ENCODE measurements at regions not wholly inside any gene's neighbourhood (a gene's known extent, or its start where the extent isn't known, plus 50 kb on each side); places are given as distances from the start of the nearest gene placed in this dataset.

- ChIA-PET CTCF (no interaction called here), POLR2A (no interaction called here), SMC1A (ENCODE audit: uncharacterized antibody, unreplicated experiment) (no interaction called here), RAD21 (ENCODE audit: unreplicated experiment) (no interaction called here)
- H3K4me3 ChIP-seq = no peak overlapping the region
- no peaks in the 10 kb centered on the region for H4K20me1 ChIP-seq (ENCODE audit: control insufficient read depth, insufficient read depth)
- DNase-seq (ENCODE audit: low read depth, low spot score) (no peak), ATAC-seq (no peak), FAIRE-seq (no peak)
- no peak overlapping the region for H3K27ac ChIP-seq (ENCODE audit: control insufficient read depth, insufficient read depth)
- 56% methylated on average over 3 of the region's 3 CpGs for WGBS (ENCODE audit: insufficient coverage, insufficient replicate concordance, low lambda C conversion rate, missing lambda C conversion rate)
- H3K36me3 ChIP-seq (ENCODE audit: control insufficient read depth in 2 of 2, insufficient read depth in 2 of 2, low read length in 1 of 2) = no peaks in the 10 kb centered on the region
- BruUV-seq (replicated peaks) = no TSS peak
- H3K79me2 ChIP-seq (ENCODE audit: control insufficient read depth, insufficient read depth, low read length) = no peaks in the 10 kb centered on the region
- no peak overlapping the region for H3K4me2 ChIP-seq (ENCODE audit: control insufficient read depth, insufficient read depth)
- no peaks in the 10 kb centered on the region for H3K4me1 ChIP-seq (ENCODE audit: control insufficient read depth, insufficient read depth, low read length)
- no peak overlapping the region for H2AFZ ChIP-seq (ENCODE audit: control insufficient read depth, low read depth, low read length)
- H3K9ac ChIP-seq (ENCODE audit: control insufficient read depth, insufficient read depth, low read length) = no peak overlapping the region
- intact Hi-C loops (cut with micrococcal nuclease; ENCODE audit: unreplicated experiment) (no loop called here), in situ Hi-C loops (cut with MboI) (no loop called here)
- H3K9me3 ChIP-seq (replicated peaks; ENCODE audit: control insufficient read depth, insufficient read depth, low read length) = no peaks in the 10 kb centered on the region
- H3K27me3 ChIP-seq (replicated peaks in 1 of 2; ENCODE audit: control insufficient read depth in 2 of 2, insufficient read depth in 2 of 2, low read length in 1 of 2) = no peaks in the 10 kb centered on the region
- TF ChIP-seq TCF3 (IDR thresholded peaks at IDR 0.05; ENCODE audit: borderline replicate concordance, insufficient read depth, low read depth, low read length) (no peak), IRF3 (IDR thresholded peaks at IDR 0.05) (no peak), E4F1 (IDR thresholded peaks at IDR 0.05; ENCODE audit: borderline replicate concordance, partially characterized antibody) (no peak), JUND (IDR thresholded peaks at IDR 0.05; ENCODE audit: low read depth, low read length) (no peak), NR2C1 (IDR thresholded peaks at IDR 0.05) (no peak), PRDM15 (CRISPR knock-in tag; IDR thresholded peaks at IDR 0.05) (no peak), RB1 (IDR thresholded peaks at IDR 0.05; ENCODE audit: borderline replicate concordance) (no peak), GABPA (IDR thresholded peaks at IDR 0.05; ENCODE audit: low read depth) (no peak), SMC3 (IDR thresholded peaks at IDR 0.05; ENCODE audit: borderline replicate concordance, low read length) (no peak), E2F4 (IDR thresholded peaks at IDR 0.05; ENCODE audit: low read depth, low read length) (no peak), CBX3 (IDR thresholded peaks at IDR 0.05; ENCODE audit: borderline replicate concordance, low read depth) (no peak), IRF5 (IDR thresholded peaks at IDR 0.05; ENCODE audit: borderline replicate concordance) (no peak)
Measured at GRCh38 chr1:190583862-190584261, 106.2 kb upstream of the BRINP3 start.

Data from GM12878 (cell line).